Uterus (tissue), 2 donors: ENCODE measurements at regions not wholly inside any gene's neighbourhood (a gene's known extent, or its start where the extent isn't known, plus 50 kb on each side); places are given as distances from the start of the nearest gene placed in this dataset.

Experiments
- POLR2A ChIP-seq, 2 donors: fragments of 450-650 bp; IDR thresholded peaks; one replicate each; pipeline ENCODE4 v1.6.1; 2016; ENCODE audit warnings: antibody characterized with exemption in 2 of 2, mild to moderate bottlenecking in 1 of 2, moderate library complexity in 1 of 2
- TF ChIP-seq, protein P1 (sequence below), 4 experiments: fragments of 200-600 bp in 2 of 4; fragments of 450-650 bp in 2 of 4; sonication (generic) in 2 of 4; IDR thresholded peaks; one replicate each; pipeline ENCODE4 v1.5.1; 2016 to 2019; ENCODE audit warnings: antibody characterized with exemption in 4 of 4, mild to moderate bottlenecking in 2 of 4, moderate library complexity in 1 of 4

DNA sequence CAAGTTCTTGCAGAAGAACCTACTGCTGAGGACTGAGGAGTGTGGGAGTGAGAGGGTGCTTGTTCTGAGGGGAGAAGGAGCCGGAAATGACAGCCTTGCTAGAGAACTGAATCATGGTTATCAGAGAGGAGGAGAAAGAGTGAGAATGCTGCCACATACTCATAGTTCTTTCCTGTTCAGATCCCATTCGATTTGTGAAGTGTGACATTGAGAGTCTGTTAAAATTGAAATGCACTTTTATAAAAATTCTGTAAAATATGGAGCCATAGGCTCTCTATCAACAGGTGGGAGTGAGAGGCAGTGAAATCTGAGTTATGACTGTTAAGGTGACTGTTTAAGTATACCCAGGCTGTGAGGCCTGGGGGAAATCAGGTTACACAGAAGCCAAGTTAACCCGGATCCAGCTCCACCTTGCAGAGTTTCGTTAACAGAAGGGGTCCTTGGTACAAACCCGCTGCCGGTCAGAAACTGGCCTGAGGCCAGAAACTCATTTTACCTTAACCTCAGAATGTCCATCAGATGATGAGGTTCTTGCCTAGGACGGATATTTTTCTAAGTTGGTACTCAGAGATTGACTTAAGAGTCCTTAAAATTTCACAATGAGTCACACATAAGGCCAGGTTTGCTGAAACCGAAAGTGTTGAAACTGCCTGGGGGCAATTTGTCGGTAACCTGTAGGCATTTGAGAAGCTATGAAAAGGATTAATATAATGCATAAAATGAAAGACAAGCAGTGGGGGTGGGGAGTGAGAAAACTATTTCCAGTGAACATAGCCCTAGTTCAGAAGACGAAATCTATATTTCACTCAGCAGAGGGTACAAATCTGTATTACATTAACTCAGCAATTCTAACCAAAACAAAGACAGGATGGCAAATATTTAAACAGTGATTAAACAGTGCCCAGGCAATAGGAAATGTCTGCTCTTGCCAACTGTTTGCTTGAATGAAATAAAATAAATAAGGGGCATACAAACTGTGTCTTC, 350.5 kb downstream of the KCNRG start:
- TF ChIP-seq, protein P1, sequence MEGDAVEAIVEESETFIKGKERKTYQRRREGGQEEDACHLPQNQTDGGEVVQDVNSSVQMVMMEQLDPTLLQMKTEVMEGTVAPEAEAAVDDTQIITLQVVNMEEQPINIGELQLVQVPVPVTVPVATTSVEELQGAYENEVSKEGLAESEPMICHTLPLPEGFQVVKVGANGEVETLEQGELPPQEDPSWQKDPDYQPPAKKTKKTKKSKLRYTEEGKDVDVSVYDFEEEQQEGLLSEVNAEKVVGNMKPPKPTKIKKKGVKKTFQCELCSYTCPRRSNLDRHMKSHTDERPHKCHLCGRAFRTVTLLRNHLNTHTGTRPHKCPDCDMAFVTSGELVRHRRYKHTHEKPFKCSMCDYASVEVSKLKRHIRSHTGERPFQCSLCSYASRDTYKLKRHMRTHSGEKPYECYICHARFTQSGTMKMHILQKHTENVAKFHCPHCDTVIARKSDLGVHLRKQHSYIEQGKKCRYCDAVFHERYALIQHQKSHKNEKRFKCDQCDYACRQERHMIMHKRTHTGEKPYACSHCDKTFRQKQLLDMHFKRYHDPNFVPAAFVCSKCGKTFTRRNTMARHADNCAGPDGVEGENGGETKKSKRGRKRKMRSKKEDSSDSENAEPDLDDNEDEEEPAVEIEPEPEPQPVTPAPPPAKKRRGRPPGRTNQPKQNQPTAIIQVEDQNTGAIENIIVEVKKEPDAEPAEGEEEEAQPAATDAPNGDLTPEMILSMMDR (IDR thresholded peaks at IDR 0.05) = no peak
- TF ChIP-seq POLR2A (IDR thresholded peaks at IDR 0.05) = no peak
